HUES64 (cell line): ENCODE measurements at regions not wholly inside any gene's neighbourhood (a gene's known extent, or its start where the extent isn't known, plus 50 kb on each side); places are given as distances from the start of the nearest gene placed in this dataset.

Source experiments
- H3K27ac ChIP-seq: 2 replicates; pipeline ENCODE4 v1.7.0; 2013; ENCODE audit warnings: low read depth, low read length, inconsistent platforms
- H3K27me3 ChIP-seq: 2 replicates; pipeline ENCODE4 v1.6.1; 2013; ENCODE audit warnings: mild to moderate bottlenecking, low read length; ENCODE audit not compliant: insufficient read depth
- H3K36me3 ChIP-seq: 2 replicates; pipeline ENCODE4 v1.6.1; 2013; ENCODE audit warnings: mild to moderate bottlenecking, low read length; ENCODE audit not compliant: insufficient read depth
- H3K4me1 ChIP-seq: 2 replicates; pipeline ENCODE4 v1.6.1; 2013; ENCODE audit warnings: mild to moderate bottlenecking, low read length, moderate library complexity; ENCODE audit not compliant: insufficient read depth
- H3K4me3 ChIP-seq: 2 replicates; pipeline ENCODE4 v1.5.1; 2013; ENCODE audit warnings: mild to moderate bottlenecking, low read length, moderate library complexity
- H3K9ac ChIP-seq: 2 replicates; pipeline ENCODE4 v1.6.1; 2013; ENCODE audit warnings: mild to moderate bottlenecking, low read depth, low read length
- H3K9me3 ChIP-seq: 2 replicates; pipeline ENCODE4 v1.6.1; 2013; ENCODE audit warnings: low read depth, low read length; ENCODE audit not compliant: insufficient read depth
- WGBS: fragments of 150-250, 120-280 bp; methylation state at CpG from one replicate; pipeline ENCODE4 v1.1.7; 2013; ENCODE audit warnings: missing lambda C conversion rate; 5-methylcytosine and 5-hydroxymethylcytosine counted together

DNA sequence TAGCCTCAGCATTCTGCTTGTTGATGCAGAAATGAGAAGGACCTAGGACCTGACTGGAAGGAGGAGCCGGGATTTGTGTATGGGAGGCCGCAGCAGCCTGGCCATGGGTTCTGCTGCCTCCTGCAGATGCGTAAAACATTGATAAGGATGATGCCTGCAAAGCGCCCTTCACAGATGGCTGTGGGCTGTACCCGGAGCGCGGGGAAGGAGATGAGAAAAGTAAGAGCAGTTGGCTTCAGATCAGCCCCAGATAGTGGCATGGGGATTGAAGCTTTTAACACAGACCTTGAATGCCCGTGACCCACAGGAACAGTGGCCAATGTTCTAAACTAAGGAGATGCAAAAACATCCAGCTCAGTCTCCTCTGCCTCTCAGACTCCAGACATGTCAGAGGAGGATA lies 136.4 kb upstream of the KCNG1 start:
- no peak overlapping the region for H3K27ac ChIP-seq
- H3K4me1 ChIP-seq = peaks cover 6% of the 10 kb centered on the region; the same call in 1 of the 2 replicates
- no peak overlapping the region for H3K9ac ChIP-seq
- H3K9me3 ChIP-seq = no peaks in the 10 kb centered on the region
- H3K27me3 ChIP-seq = no peaks in the 10 kb centered on the region; the same call in 1 of the 2 replicates
- H3K4me3 ChIP-seq = no peak overlapping the region
- no peaks in the 10 kb centered on the region for H3K36me3 ChIP-seq
- WGBS = 87% methylated on average over 8 of the region's 8 CpGs

DNA sequence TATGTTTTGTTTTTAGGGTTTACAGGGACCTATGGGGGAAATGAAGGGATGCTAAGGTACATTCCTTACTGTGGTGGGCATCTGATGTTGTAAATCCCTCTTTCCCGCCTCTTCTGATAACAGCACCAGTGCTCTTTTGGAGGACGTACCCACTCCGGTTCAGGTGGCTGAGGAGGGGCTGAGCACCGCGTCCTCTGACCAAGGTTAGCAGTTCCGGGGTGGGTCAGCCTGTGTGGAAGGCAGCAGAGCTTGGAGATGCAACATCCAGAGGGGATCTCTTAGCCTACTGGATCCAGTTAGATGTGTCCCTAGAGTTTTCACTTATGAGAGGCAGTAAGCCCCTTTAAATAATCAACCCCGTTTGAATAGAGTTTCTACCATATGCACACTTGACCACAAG lies 135.3 kb upstream of the KCNG1 start:
- WGBS = 97% methylated on average over 7 of the region's 7 CpGs
- Histone ChIP-seq H3K27me3 (no peaks in the 10 kb centered on the region; the same call in 1 of the 2 replicates), H3K36me3 (no peaks in the 10 kb centered on the region), H3K27ac (no peak overlapping the region), H3K9me3 (no peaks in the 10 kb centered on the region), H3K4me3 (no peak overlapping the region), H3K9ac (no peak overlapping the region), H3K4me1 (peaks cover 6% of the 10 kb centered on the region; the same call in 1 of the 2 replicates)

DNA sequence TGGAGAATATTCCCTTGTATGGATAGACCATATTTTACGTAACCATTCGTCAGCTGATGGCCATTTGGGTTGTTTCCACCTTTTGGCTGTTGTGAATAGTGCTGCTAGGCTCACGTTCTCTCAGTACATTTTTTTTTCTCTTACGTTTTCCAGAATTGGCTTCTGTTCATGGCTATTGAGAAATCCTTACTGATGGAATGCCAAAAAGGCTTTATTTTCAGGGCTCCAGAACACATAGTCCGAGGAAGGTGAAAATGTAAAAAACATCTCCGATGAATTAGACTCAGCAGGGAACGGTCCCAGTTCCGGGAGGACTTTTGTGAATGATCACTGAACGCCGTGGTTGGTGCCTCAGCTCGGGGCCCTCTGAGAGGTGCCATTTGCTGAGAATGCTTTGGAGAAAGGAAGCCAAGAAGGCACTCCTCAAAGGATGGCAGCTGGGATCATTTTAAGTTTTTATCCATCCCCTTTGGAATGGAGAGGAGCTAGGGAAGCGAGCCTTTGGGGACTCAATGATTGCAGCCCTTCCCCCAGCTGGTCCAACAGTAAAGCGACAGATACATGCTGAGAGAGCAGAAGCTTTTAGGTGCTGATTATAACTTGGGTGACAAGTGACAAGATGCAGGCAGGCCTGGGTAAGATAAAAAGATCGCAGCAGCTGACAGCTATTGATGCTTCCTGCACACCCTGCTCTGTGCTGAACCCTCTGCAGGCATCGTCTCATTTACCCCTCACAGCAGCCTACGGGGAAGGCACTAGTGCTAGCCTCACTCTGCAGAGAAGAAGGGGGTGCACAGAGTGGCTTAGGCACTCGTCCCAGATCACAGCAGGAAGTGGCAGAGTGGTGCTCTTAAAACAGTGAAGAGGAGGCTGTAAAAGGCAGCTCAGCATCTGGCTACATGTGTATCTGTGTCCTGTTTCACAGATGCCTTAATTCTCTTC lies 133.4 kb upstream of the KCNG1 start:
- no peaks in the 10 kb centered on the region for H3K9me3 ChIP-seq
- WGBS = 81% methylated on average over 17 of the region's 17 CpGs
- H3K4me1 ChIP-seq = peaks cover 6% of the 10 kb centered on the region; the same call in 1 of the 2 replicates
- H3K4me3 ChIP-seq = no peak overlapping the region
- no peak overlapping the region for H3K9ac ChIP-seq
- no peaks in the 10 kb centered on the region; the same call in 1 of the 2 replicates for H3K27me3 ChIP-seq
- no peaks in the 10 kb centered on the region for H3K36me3 ChIP-seq
- H3K27ac ChIP-seq = no peak overlapping the region

DNA sequence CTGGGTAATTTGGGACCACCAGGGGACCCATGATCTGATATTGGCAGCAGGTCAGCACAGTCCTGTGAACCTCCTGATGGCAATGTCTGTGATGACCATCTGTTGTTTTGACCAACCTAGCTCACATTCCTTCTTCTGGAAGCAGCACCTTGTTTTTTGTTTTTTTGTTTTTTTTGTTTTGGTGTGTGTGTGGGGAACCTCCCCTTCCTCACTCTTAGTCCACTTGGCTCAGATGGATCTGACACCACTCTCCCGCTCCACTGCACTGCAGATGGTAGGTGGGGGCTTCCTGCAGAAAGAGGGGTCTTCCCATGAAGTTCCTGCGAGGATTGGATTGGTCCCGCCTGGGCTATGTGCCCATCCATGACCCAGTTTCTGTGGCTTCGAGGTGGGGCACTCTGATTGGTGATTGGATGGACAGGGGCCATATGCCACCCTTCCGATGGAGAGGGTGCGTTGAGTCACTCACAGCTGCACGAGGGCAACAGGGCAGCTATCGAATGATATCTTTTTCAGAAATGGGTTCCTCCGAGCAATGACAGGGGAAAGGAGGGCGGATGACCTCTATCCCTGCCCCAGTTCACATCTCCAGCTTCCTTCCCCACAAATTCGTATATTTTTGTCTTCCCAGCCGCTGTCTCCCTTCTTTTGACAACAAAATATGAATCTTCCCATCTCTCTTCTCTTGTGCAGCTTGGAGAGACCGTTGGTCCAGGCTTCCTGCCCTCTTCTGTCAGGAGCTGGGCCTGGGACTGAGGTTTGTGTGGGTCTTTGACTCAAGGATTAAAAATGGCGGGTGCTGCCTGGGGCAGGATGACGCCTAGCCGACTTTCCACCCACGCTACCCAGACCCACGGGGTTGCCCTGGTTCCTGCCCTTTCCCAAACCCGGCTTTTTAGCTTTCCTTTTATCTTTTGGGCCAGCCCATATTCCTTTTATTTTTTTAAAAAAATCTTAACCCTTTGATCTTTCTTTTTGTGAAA lies 132.1 kb upstream of the KCNG1 start:
- Histone ChIP-seq H3K27me3 (no peaks in the 10 kb centered on the region; the same call in 1 of the 2 replicates), H3K9me3 (no peaks in the 10 kb centered on the region), H3K9ac (no peak overlapping the region), H3K4me3 (no peak overlapping the region), H3K27ac (no peak overlapping the region), H3K4me1 (peaks cover 6% of the 10 kb centered on the region; the same call in 1 of the 2 replicates), H3K36me3 (no peaks in the 10 kb centered on the region)
- 96% methylated on average over 18 of the region's 19 CpGs for WGBS

DNA sequence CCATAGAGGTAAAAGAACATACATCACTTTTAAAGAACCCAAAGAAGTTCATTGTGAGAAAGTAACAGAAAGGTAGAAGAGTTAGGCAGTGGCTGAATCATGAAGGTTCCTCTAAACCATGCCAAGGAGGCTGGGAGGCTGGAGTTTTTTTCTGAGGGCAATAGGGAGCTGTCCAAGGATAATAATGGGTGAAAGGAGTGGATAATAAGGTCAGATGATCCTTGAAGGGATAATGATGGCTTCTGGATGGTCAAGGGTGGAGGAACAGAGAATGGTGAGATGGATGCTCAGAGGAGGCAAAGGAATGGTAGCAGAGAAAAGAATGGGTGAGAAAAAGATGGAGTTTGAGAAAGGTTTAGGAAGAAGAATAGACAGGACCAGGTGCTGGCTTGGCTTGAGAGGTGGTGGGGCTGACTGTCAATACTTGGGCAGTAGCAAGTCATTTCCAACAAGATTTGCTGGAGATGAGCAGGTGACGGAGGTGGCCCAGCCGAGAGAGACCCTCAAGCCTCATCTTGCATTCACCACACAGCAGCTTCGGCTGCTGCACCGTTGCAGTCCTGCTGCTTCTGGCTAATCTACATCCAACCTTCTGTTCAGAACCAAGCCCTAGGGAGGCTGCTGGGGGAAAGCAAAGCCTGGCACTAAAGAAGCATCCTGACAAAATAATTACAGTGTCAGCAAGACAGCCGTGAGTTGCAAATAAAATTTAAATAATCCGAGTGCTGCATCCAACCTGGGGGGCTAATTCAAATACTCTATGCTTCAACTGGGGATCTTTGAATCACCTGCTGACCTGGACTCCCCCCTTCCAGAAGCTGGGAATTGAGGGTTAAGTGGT lies 131.2 kb upstream of the KCNG1 start:
- H3K27me3 ChIP-seq = no peaks in the 10 kb centered on the region; the same call in 1 of the 2 replicates
- H3K4me1 ChIP-seq = peaks cover 6% of the 10 kb centered on the region; the same call in 1 of the 2 replicates
- H3K36me3 ChIP-seq = no peaks in the 10 kb centered on the region
- 93% methylated on average over 6 of the region's 6 CpGs for WGBS
- no peak overlapping the region for H3K9ac ChIP-seq
- no peak overlapping the region for H3K4me3 ChIP-seq
- no peaks in the 10 kb centered on the region for H3K9me3 ChIP-seq
- H3K27ac ChIP-seq = no peak overlapping the region

DNA sequence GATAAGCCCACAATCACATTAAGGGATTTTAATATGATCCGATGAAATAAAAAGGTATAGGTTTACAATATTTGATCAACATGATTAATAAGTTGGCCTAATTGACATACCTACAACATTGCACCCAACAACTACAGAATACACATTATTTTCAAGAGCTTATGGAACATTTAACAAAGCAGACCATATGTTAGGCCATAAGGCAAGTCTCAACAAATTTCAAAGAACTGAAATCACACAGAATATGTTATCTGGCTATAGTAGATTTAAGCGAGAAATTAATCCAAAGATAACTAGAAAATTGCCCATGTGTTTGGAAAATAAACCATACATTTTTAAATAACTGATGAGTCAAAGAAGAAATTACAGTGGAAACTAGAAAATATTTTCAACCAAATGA lies 126.0 kb upstream of the KCNG1 start:
- Histone ChIP-seq H3K27me3 (no peaks in the 10 kb centered on the region), H3K36me3 (no peaks in the 10 kb centered on the region), H3K9me3 (peaks cover 13% of the 10 kb centered on the region; the same call in 1 of the 2 replicates), H3K9ac (no peak overlapping the region), H3K4me3 (no peak overlapping the region), H3K4me1 (no peaks in the 10 kb centered on the region), H3K27ac (no peak overlapping the region)
- no CpG with 5 or more reads among the region's 2 CpGs for WGBS

DNA sequence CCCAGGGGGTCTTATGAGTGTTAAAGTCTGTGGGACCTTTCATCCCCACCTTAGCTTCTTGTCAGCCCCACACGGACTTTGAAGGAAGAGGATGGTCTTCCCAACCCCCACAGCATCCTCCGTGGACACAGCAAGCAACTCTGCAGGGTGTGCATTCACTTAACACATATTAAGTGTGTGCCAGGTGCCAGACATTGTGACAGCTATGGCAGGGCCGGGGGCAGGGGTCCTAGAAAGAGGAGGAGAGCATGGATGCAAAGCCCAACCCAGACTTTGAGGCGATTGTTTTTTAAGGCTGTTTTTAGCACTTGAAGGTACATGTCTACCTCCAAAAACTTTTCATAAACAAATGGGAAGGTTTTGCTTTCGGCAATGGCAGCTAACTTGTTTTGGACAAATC lies 121.6 kb upstream of the KCNG1 start:
- H3K9me3 ChIP-seq = peaks cover 13% of the 10 kb centered on the region; the same call in 1 of the 2 replicates
- H3K27me3 ChIP-seq = no peaks in the 10 kb centered on the region
- H3K9ac ChIP-seq = no peak overlapping the region
- H3K36me3 ChIP-seq = no peaks in the 10 kb centered on the region
- no peaks in the 10 kb centered on the region for H3K4me1 ChIP-seq
- H3K27ac ChIP-seq = no peak overlapping the region
- WGBS = 66% methylated on average over 5 of the region's 5 CpGs
- no peak overlapping the region for H3K4me3 ChIP-seq

DNA sequence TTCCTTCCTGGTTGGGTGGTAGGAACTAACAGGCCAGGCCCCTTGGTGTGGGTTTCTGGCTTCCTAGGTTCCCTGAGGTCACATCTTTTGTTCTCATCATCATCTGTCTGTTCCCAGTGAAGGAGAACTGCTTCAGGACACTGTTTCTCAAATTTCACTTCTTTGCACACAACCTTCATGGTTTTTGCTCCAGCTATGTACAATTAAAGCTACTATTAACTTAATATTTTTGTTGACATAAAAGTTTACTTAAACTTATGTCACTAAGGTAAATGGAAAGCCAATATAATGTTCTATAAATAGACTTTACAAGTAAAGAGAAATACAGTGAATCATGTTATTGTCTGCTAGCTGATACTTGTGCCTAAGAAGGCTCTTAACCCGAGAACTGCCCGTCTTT lies 120.7 kb upstream of the KCNG1 start:
- Histone ChIP-seq H3K9me3 (peaks cover 13% of the 10 kb centered on the region; the same call in 1 of the 2 replicates), H3K4me1 (no peaks in the 10 kb centered on the region), H3K9ac (no peak overlapping the region), H3K27me3 (no peaks in the 10 kb centered on the region), H3K36me3 (no peaks in the 10 kb centered on the region), H3K27ac (no peak overlapping the region), H3K4me3 (no peak overlapping the region)
- 93% methylated on average over 2 of the region's 2 CpGs for WGBS

DNA sequence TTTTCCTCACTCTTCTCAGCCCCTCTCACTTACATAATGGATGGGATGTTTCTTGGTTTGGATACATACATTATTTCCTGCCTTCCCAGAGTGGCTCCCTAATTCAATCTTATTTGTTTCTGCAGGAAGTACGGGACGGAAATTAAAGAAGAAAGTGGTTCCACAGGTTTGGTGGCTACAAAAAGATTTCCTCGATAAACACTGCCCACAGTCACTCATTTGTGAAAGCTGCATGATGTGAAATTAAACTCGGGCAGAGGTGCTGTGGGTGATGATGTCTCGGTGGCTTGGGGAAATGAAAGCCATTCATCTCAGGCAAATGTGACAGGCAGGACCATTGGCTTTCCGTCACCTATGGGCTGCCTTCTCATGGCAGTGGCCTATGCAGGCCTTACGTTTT lies 119.5 kb upstream of the KCNG1 start:
- 95% methylated on average over 7 of the region's 7 CpGs for WGBS
- peaks cover 13% of the 10 kb centered on the region; the same call in 1 of the 2 replicates for H3K9me3 ChIP-seq
- no peak overlapping the region for H3K27ac ChIP-seq
- no peak overlapping the region for H3K4me3 ChIP-seq
- H3K4me1 ChIP-seq = no peaks in the 10 kb centered on the region
- H3K9ac ChIP-seq = no peak overlapping the region
- no peaks in the 10 kb centered on the region for H3K27me3 ChIP-seq
- H3K36me3 ChIP-seq = no peaks in the 10 kb centered on the region

DNA sequence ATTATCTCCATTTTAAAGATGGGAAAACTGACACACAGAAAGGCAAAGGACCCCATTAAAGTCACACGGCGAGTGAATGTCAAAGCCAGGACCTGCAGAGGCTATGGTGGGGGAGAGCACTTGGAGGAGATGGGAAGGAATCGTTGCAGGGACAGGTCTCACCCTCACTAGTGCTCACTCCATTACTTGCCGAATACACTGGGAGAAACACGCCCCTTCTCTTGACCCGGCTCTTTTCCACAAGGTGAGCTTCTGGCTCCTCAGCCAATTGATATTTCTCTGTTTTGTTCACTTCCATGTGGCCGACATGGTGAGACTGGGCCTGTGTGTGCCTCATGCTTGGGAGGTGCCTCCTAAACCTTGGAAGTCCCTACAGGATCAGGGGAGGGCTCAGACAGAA lies 117.8 kb upstream of the KCNG1 start:
- Histone ChIP-seq H3K27ac (no peak overlapping the region), H3K36me3 (no peaks in the 10 kb centered on the region), H3K27me3 (no peaks in the 10 kb centered on the region), H3K4me1 (no peaks in the 10 kb centered on the region), H3K9ac (no peak overlapping the region), H3K9me3 (peaks cover 2% of the 10 kb centered on the region; the same call in 1 of the 2 replicates), H3K4me3 (no peak overlapping the region)
- WGBS = 93% methylated on average over 7 of the region's 7 CpGs
